HUES48 (cell line): ENCODE measurements at regions not wholly inside any gene's neighbourhood (a gene's known extent, or its start where the extent isn't known, plus 50 kb on each side); places are given as distances from the start of the nearest gene placed in this dataset.

Source experiments
- H3K27ac ChIP-seq: one replicate; pipeline ENCODE4 v1.7.0; 2013; ENCODE audit warnings: low read depth, low read length, inconsistent platforms
- H3K27me3 ChIP-seq: 2 replicates; pipeline ENCODE4 v1.6.1; 2013; ENCODE audit warnings: mild to moderate bottlenecking, low read length; ENCODE audit not compliant: control insufficient read depth, insufficient read depth
- H3K36me3 ChIP-seq: 2 replicates; pipeline ENCODE4 v1.6.1; 2013; ENCODE audit warnings: low read length; ENCODE audit not compliant: control insufficient read depth, insufficient read depth
- H3K4me1 ChIP-seq: 2 replicates; pipeline ENCODE4 v1.6.1; 2013; ENCODE audit warnings: mild to moderate bottlenecking, low read length; ENCODE audit not compliant: control insufficient read depth, insufficient read depth
- H3K4me3 ChIP-seq: 2 replicates; pipeline ENCODE4 v1.5.1; 2013; ENCODE audit warnings: mild to moderate bottlenecking, low read depth, low read length
- H3K9ac ChIP-seq: 2 replicates; pipeline ENCODE4 v1.6.1; 2013; ENCODE audit warnings: mild to moderate bottlenecking, low read depth, low read length, moderate library complexity
- H3K9me3 ChIP-seq: 2 replicates; pipeline ENCODE4 v1.6.1; 2013; ENCODE audit warnings: low read length; ENCODE audit not compliant: control insufficient read depth, insufficient read depth

GRCh38 chr2:177117755-177118154, 94.8 kb upstream of the HNRNPA3 start:
- H3K36me3 ChIP-seq, result no peaks in the 10 kb centered on the region
- H3K4me3 ChIP-seq, result no peak overlapping the region
- no peaks in the 10 kb centered on the region for H3K9me3 ChIP-seq
- no peak overlapping the region for H3K27ac ChIP-seq
- H3K27me3 ChIP-seq, result no peaks in the 10 kb centered on the region
- H3K4me1 ChIP-seq, result peaks cover 12% of the 10 kb centered on the region
- H3K9ac ChIP-seq, result no peak overlapping the region

- Histone ChIP-seq H3K4me3 (no peak overlapping the region), H3K9ac (no peak overlapping the region), H3K36me3 (no peaks in the 10 kb centered on the region), H3K27me3 (no peaks in the 10 kb centered on the region), H3K9me3 (no peaks in the 10 kb centered on the region), H3K4me1 (peaks cover 12% of the 10 kb centered on the region), H3K27ac (no peak overlapping the region)
Measured at GRCh38 chr2:177118636-177119035, 94.0 kb upstream of the HNRNPA3 start.

- no peak overlapping the region for H3K4me3 ChIP-seq
- no peaks in the 10 kb centered on the region for H3K9me3 ChIP-seq
- H3K9ac ChIP-seq, result no peak overlapping the region
- H3K4me1 ChIP-seq, result peaks cover 12% of the 10 kb centered on the region
- H3K36me3 ChIP-seq, result no peaks in the 10 kb centered on the region
- H3K27ac ChIP-seq, result no peak overlapping the region
- no peaks in the 10 kb centered on the region for H3K27me3 ChIP-seq
Measured at GRCh38 chr2:177119099-177119498, 93.5 kb upstream of the HNRNPA3 start.

- H3K27me3 ChIP-seq, result no peaks in the 10 kb centered on the region
- H3K27ac ChIP-seq, result no peak overlapping the region
- H3K9ac ChIP-seq, result no peak overlapping the region
- H3K9me3 ChIP-seq, result no peaks in the 10 kb centered on the region
- no peak overlapping the region for H3K4me3 ChIP-seq
- no peaks in the 10 kb centered on the region for H3K36me3 ChIP-seq
- peaks cover 6% of the 10 kb centered on the region for H3K4me1 ChIP-seq
Measured at GRCh38 chr2:177123048-177123447, 89.5 kb upstream of the HNRNPA3 start.

DNA sequence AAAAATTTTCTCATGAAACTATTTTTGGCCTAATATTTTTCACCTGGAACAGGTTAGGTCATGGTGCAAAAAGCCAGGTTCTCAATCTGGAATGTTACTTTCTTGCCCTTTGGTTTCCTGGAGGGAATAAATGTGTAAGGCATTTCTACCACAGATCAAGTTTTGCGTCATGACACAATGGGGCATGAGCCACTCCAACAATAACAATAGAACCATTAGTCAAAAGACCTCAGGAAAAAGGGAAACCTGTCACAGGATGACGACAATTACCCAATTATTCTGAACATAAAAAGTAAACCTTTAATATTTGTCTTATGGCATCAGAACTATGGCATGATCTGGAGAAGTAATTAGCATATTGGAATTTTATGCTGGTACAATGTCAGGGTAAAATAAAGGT, 88.2 kb upstream of the HNRNPA3 start:
- no peaks in the 10 kb centered on the region for H3K27me3 ChIP-seq
- H3K36me3 ChIP-seq, result no peaks in the 10 kb centered on the region
- no peak overlapping the region for H3K4me3 ChIP-seq
- H3K27ac ChIP-seq, result no peak overlapping the region
- H3K4me1 ChIP-seq, result no peaks in the 10 kb centered on the region
- no peak overlapping the region for H3K9ac ChIP-seq
- H3K9me3 ChIP-seq, result no peaks in the 10 kb centered on the region

GRCh38 chr2:177127821-177128220, 84.8 kb upstream of the HNRNPA3 start:
- no peaks in the 10 kb centered on the region for H3K9me3 ChIP-seq
- no peak overlapping the region for H3K9ac ChIP-seq
- H3K27ac ChIP-seq, result no peak overlapping the region
- H3K4me3 ChIP-seq, result no peak overlapping the region
- no peaks in the 10 kb centered on the region for H3K36me3 ChIP-seq
- no peaks in the 10 kb centered on the region for H3K4me1 ChIP-seq
- no peaks in the 10 kb centered on the region for H3K27me3 ChIP-seq

GRCh38 chr2:177129610-177130009, 83.0 kb upstream of the HNRNPA3 start:
- no peaks in the 10 kb centered on the region for H3K36me3 ChIP-seq
- H3K27me3 ChIP-seq, result no peaks in the 10 kb centered on the region
- no peaks in the 10 kb centered on the region for H3K4me1 ChIP-seq
- H3K4me3 ChIP-seq, result no peak overlapping the region
- no peak overlapping the region for H3K9ac ChIP-seq
- no peak overlapping the region for H3K27ac ChIP-seq
- no peaks in the 10 kb centered on the region for H3K9me3 ChIP-seq

DNA sequence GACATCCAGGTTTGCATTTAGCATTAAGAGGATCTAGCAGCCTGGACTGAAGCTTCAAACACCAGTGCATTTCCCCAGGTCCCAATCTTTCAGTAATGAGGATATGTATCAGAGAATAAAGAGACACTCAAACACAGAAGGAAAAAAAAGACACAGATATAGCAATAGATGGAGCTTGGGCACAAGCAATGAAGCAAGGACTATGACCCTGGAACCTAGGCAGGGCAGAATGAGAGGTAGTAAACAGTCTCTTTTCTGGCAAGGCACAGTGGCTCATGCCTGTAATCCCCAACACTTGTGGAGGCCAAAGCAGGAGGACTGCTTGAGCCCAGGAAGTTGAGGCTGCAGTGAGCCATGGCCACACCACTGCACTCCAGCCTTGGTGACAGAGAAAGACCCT, 80.7 kb upstream of the HNRNPA3 start:
- Histone ChIP-seq H3K27me3 (no peaks in the 10 kb centered on the region), H3K9me3 (no peaks in the 10 kb centered on the region), H3K9ac (no peak overlapping the region), H3K4me3 (no peak overlapping the region), H3K4me1 (no peaks in the 10 kb centered on the region), H3K36me3 (no peaks in the 10 kb centered on the region), H3K27ac (no peak overlapping the region)

DNA sequence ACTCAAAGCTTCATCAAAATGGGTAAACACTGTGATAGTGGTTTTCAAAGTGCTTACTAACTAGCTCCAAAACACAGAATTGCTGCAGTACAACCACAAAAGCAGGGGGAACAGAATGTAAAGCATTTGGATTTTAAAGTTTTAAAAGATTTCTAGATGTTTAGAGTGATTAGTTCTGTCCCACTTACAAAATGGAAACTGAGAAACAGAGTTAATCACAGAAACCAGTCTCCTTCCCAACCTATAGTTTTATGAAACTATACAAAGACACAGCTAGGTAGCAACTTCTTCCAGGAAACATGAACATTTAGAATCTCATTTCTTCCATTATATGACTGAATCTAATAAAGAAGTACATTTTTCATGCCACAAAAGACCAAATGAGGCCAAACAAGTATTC, 73.8 kb upstream of the HNRNPA3 start:
- H3K9ac ChIP-seq, result no peak overlapping the region
- no peaks in the 10 kb centered on the region for H3K9me3 ChIP-seq
- no peak overlapping the region for H3K27ac ChIP-seq
- no peak overlapping the region for H3K4me3 ChIP-seq
- H3K27me3 ChIP-seq, result no peaks in the 10 kb centered on the region
- H3K4me1 ChIP-seq, result no peaks in the 10 kb centered on the region
- no peaks in the 10 kb centered on the region for H3K36me3 ChIP-seq

- Histone ChIP-seq H3K36me3 (no peaks in the 10 kb centered on the region), H3K27me3 (no peaks in the 10 kb centered on the region), H3K4me1 (0 out of 2 replicates have a peak, but pooled peaks cover 2% of the 10 kb centered on the region), H3K27ac (no peak overlapping the region), H3K9me3 (no peaks in the 10 kb centered on the region), H3K9ac (no peak overlapping the region), H3K4me3 (no peak overlapping the region)
Measured at GRCh38 chr2:177141866-177142265, 70.7 kb upstream of the HNRNPA3 start.

GRCh38 chr2:177143444-177143843, 69.2 kb upstream of the HNRNPA3 start:
- Histone ChIP-seq H3K9ac (no peak overlapping the region), H3K27ac (no peak overlapping the region), H3K4me3 (no peak overlapping the region), H3K4me1 (peaks cover 15% of the 10 kb centered on the region), H3K27me3 (peaks cover 11% of the 10 kb centered on the region), H3K36me3 (no peaks in the 10 kb centered on the region), H3K9me3 (no peaks in the 10 kb centered on the region)

DNA sequence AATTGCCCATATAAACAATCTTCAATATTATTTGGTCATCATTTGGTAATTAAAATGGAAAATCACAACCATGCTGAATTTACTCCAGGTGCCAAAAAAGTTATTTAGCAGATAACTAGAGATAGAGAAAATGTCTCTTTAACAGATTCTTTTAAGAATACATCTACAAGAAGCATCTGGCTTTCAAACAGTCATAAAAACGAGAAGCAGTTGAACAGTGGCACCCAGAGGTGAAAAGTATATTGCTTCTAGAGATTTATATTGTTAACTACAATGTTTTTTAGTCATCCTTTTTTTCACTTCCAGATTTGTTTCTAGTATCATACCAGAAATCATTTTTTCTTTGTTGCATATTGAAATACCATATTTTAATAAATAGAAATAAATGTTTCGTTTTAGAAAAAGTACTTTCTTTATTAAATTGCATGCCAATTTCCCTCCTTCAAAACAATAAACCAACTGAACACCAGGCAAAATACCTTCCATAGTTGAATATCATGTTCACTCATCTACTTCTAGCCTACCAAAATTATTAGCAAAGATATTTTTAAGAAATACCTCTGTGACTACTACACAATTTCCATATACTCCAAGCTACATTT, 65.4 kb upstream of the HNRNPA3 start:
- Histone ChIP-seq H3K4me1 (peaks cover 16% of the 10 kb centered on the region), H3K4me3 (no peak overlapping the region; the same call in 1 of the 2 replicates), H3K9me3 (no peaks in the 10 kb centered on the region), H3K27me3 (peaks cover 15% of the 10 kb centered on the region), H3K27ac (no peak overlapping the region), H3K9ac (no peak overlapping the region), H3K36me3 (no peaks in the 10 kb centered on the region)
